HEK293 (cell line): ENCODE measurements at regions not wholly inside any gene's neighbourhood (a gene's known extent, or its start where the extent isn't known, plus 50 kb on each side); places are given as distances from the start of the nearest gene placed in this dataset.

Source experiments
- TRIM28 ChIP-seq: IDR thresholded peaks from 2 replicates; pipeline ENCODE4 v1.6.1; 2011; ENCODE audit warnings: low read length, control low read depth, borderline replicate concordance
- YY1 ChIP-seq: fragments of 450-650 bp; formaldehyde crosslinking; IDR thresholded peaks from 2 replicates; pipeline ENCODE4 v1.5.1; 2018; ENCODE audit warnings: missing biosample characterization, missing genetic modification characterization
- ZNF140 ChIP-seq: fragments of 450-650 bp; formaldehyde crosslinking; IDR thresholded peaks from 2 replicates; pipeline ENCODE4 v1.5.1; 2016; ENCODE audit warnings: missing biosample characterization, missing genetic modification characterization
- ZNF24 ChIP-seq: fragments of 450-650 bp; formaldehyde crosslinking; IDR thresholded peaks from 2 replicates; pipeline ENCODE4 v1.5.1; 2016; ENCODE audit warnings: missing biosample characterization, missing genetic modification characterization

DNA sequence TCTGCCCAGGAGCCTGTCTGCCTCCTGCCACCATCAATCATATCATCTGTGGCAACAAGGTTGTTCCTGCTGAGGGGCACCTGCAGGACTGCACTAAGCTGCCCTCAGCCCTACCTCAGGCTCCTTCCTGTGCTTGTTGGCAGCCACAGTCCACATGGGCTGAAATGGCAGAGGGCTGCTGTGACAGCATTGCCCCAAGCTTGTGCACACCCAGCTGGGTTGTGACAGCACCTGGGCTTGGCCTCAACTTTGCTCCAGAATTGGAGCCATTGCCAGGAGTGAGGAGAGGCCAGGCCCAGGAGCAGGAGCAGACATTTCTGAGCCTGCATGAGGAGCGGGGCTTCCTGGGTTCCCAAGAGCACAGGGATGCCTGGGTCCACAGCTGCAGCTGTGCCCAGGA lies 340.9 kb upstream of the CHRM2 start:
- TF ChIP-seq ZNF140 (tag by site-specific recombination) = no peak
- no peak for TF ChIP-seq ZNF24 (tag by site-specific recombination)
- no peak for TF ChIP-seq TRIM28
- TF ChIP-seq YY1 (tag by site-specific recombination) = no peak
